ENCODE measurements at regions not wholly inside any gene's neighbourhood (a gene's known extent, or its start where the extent isn't known, plus 50 kb on each side); places are given as distances from the start of the nearest gene placed in this dataset.
"Not testable (repeated sequence)": the region's sequence is repeated elsewhere in the genome, so short reads cannot be mapped to it uniquely, and the experiment has no call there.

- TF ChIP-seq CTCF (conservative IDR thresholded peaks at IDR 0.05) (no peak), ZFX (IDR thresholded peaks at IDR 0.05) (no peak)
- no peak overlapping the region for H3K27ac ChIP-seq
Measured at GRCh38 chr7:49708590-49708989, 64.8 kb upstream of the VWC2 start.

GRCh38 chr7:49711072-49711723 lies 62.2 kb upstream of the VWC2 start:
- H3K27ac ChIP-seq: not testable (repeated sequence)

- TF ChIP-seq ZFX (IDR thresholded peaks at IDR 0.05) (no peak), CTCF (conservative IDR thresholded peaks at IDR 0.05) (no peak)
- no peak overlapping the region for H3K27ac ChIP-seq
Measured at GRCh38 chr7:49714182-49714581, 59.3 kb upstream of the VWC2 start.

- no peak overlapping the region for H3K27ac ChIP-seq
- TF ChIP-seq ZFX (IDR thresholded peaks at IDR 0.05): no peak
- no peak for TF ChIP-seq CTCF (conservative IDR thresholded peaks at IDR 0.05)
Measured at GRCh38 chr7:49715486-49715885, 58.0 kb upstream of the VWC2 start.

GRCh38 chr7:49717547-49717946 lies 55.9 kb upstream of the VWC2 start:
- H3K27ac ChIP-seq: no peak overlapping the region
- no peak for TF ChIP-seq ZFX (IDR thresholded peaks at IDR 0.05)
- TF ChIP-seq CTCF (conservative IDR thresholded peaks at IDR 0.05): no peak

- no peak overlapping the region for H3K27ac ChIP-seq
- TF ChIP-seq CTCF (conservative IDR thresholded peaks at IDR 0.05) (no peak), ZFX (IDR thresholded peaks at IDR 0.05) (no peak)
Measured at GRCh38 chr7:49718760-49719159, 54.7 kb upstream of the VWC2 start.

- TF ChIP-seq CTCF (conservative IDR thresholded peaks at IDR 0.05) (no peak), ZFX (IDR thresholded peaks at IDR 0.05) (no peak)
- no peak overlapping the region for H3K27ac ChIP-seq
Measured at GRCh38 chr7:49721441-49721840, 52.0 kb upstream of the VWC2 start.

All from C4-2B (cell line).